Omental fat pad (tissue), 3 donors: ENCODE measurements at regions not wholly inside any gene's neighbourhood (a gene's known extent, or its start where the extent isn't known, plus 50 kb on each side); places are given as distances from the start of the nearest gene placed in this dataset.

Experiments
- ATAC-seq: fragments of 150-250 bp; one replicate; pipeline ENCODE4 v1.9.1; 2016; ENCODE audit warnings: mild to moderate bottlenecking, moderate library complexity; ENCODE audit not compliant: low FRiP score
- DNase-seq: peaks from one replicate; pipeline ENCODE4 v3.0.0-alpha.2; 2019; ENCODE audit warnings: low spot score
- CTCF ChIP-seq, 3 donors: fragments of 450-650 bp; IDR thresholded peaks; one replicate each; pipeline ENCODE4 v1.5.1; 2016 to 2017; ENCODE audit warnings: antibody characterized with exemption in 3 of 3, mild to moderate bottlenecking in 3 of 3, moderate library complexity in 2 of 3

- no peak for ATAC-seq
- no peak for DNase-seq
- no peak for TF ChIP-seq CTCF (IDR thresholded peaks at IDR 0.05)
Measured at GRCh38 chr5:158537366-158537765, 562.4 kb downstream of the EBF1 start.

- DNase-seq, result no peak
- no peak for TF ChIP-seq CTCF (IDR thresholded peaks at IDR 0.05)
- no peak for ATAC-seq
Measured at GRCh38 chr5:158534203-158534602, 565.5 kb downstream of the EBF1 start.

- TF ChIP-seq CTCF (IDR thresholded peaks at IDR 0.05), result no peak
- ATAC-seq (no peak), DNase-seq (no peak)
Measured at GRCh38 chr5:158532739-158533138, 567.0 kb downstream of the EBF1 start.

- DNase-seq (no peak), ATAC-seq (no peak)
- no peak for TF ChIP-seq CTCF (IDR thresholded peaks at IDR 0.05)
Measured at GRCh38 chr5:158531860-158532259, 567.9 kb downstream of the EBF1 start.

- no peak for ATAC-seq
- TF ChIP-seq CTCF (IDR thresholded peaks at IDR 0.05), result no peak
Measured at GRCh38 chr5:158530115-158530514, 569.6 kb downstream of the EBF1 start.

GRCh38 chr5:158529454-158529853 is 570.3 kb downstream of the EBF1 start:
- ATAC-seq, result no peak
- TF ChIP-seq CTCF (IDR thresholded peaks at IDR 0.05), result no peak
- no peak for DNase-seq

More at GRCh38 chr5:158530115-158530514, 569.6 kb downstream of the EBF1 start:
- no peak for DNase-seq

- ATAC-seq (no peak), DNase-seq (no peak)
- no peak for TF ChIP-seq CTCF (IDR thresholded peaks at IDR 0.05)
Measured at GRCh38 chr5:158525663-158526062, 574.1 kb downstream of the EBF1 start.
